Sciatic nerve (tissue), 2 donors: ENCODE measurements at regions not wholly inside any gene's neighbourhood (a gene's known extent, or its start where the extent isn't known, plus 50 kb on each side); places are given as distances from the start of the nearest gene placed in this dataset.

ENCODE experiments used
- ATAC-seq: fragments of 200-7000 bp; cut with Tn5 transposase; one replicate; pipeline ENCODE4 v1.9.1; 2020; ENCODE audit warnings: mild to moderate bottlenecking, moderate library complexity
- DNase-seq: peaks from one replicate; pipeline ENCODE4 v3.0.0-alpha.2; 2020; ENCODE audit warnings: low spot score
- intact Hi-C: fragments of 100-400 bp; cut with DNase I; formaldehyde crosslinking; loops from one replicate; pipeline ENCODE4 v1.14.2; 2022
- donor health status: DM: no; HTN: no; CAD: no.
- donor health status: DM: no; HTN: no; CAD: no.

DNA sequence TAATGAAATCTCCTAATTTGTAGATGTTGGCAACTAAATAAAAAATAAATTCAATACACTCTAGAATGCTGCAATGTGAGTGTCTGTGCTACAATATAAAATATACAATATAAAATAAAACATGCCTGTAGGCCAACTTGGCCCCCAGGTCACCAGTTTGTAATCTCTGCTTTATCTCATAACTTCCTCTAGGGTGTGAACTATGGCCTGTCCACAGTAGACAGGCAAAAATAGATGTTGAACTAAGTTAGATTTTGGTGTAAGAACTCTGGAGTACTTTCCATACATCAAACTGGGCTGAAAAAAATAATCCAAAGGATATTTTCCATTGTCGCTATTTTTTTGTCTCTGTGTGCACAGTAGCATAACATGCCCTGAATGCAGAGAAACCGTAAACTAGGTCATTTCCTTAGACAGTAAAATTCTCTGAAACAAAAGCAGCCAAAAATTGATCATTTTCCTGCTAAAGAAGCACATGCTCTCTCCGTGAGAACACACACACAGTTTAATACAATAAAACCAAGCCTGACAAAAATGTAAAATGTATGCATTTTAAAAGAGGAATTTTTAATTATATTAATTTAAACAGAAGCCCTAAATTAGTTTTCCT lies 98.5 kb upstream of the ZFP64 start:
- DNase-seq: no peak
- intact Hi-C loops: no loop called here
- ATAC-seq: no peak

DNA sequence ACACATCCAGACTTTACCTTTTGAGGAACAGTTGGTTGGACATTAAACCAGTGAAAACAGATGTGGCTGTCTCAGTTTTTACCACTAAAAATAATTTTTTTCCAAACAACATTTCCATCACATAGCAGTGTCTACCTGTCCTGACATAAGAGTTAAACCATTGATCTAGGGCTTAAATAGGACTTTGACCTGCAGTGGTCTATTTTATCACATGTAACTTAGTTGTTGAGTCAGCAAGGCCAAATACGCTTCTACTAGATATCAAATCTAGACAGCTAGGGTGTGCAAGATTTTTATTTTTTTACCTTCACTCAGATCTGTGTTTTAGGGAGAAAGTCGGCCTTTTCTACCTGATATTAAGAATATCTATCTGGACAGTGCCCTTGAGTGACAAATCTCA lies 88.8 kb upstream of the ZFP64 start:
- ATAC-seq (no peak), DNase-seq (no peak)

DNA sequence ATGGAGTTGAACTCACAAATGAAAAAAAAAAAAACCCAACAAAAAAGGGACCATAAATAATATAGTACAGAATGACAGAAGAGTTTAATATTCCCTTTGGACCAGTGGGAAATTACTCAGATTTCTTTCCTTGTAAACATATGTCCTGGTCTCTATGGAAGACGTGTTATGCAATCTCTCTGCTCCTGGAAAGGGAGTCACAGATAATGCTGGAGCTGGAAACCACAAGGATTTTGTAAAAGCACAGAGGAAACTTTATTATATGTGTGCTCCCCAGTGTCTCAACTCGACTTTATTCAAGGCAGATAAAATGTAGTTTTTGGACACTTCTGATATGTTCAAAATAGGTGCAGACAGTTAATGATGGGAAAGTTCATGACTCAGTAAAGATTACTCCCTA lies 88.1 kb upstream of the ZFP64 start:
- intact Hi-C loops: no loop called here
- no peak for DNase-seq
- ATAC-seq: no peak

More for the DNA sequence above, 88.8 kb upstream of the ZFP64 start:
- intact Hi-C loops: no loop called here

DNA sequence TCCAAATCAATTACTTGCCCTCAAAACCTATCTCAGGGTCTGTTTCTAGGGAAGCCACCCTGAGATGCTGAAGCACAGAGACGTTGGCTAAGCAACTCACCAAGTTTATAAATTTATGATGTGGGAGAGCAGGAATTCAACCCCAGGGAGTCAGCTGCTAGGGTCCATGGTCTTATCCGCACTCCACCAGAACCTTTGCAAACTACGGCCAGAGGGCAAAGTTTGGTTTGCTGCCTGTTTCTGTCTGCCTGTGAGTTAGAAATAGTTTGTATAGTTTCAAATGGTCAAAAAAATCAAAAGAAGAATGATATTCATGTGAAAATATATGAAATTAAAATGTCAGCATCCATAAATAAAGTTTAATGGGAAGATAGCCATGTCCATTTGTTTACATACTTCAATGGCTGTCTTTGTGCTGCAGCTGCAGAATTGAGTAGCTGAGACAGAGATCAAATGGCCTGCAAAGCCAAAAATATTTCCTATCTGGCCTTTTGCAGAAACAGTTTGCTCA lies 83.7 kb upstream of the ZFP64 start:
- intact Hi-C loops: no loop called here
- ATAC-seq: no peak
- no peak for DNase-seq

DNA sequence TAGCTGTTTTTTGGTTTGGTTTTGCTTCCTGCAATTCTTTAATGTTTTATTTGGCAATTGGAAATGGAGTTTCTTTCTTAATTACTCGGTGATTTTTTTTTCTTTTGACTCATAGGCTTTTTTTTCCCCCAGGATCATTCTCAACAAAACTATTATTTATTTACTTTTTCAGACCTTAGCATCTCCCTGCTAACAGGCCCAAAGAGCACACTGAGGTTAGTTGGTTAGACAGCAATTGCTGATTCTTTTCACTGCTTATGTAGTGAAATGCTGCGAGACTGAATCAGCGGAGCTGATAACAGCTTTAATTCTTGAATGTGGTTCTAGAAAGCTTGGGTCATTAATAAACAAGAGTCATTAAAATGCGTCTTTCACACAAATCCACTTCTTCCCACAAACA lies 79.1 kb upstream of the ZFP64 start:
- no peak for ATAC-seq
- intact Hi-C loops: no loop called here
- DNase-seq: no peak

DNA sequence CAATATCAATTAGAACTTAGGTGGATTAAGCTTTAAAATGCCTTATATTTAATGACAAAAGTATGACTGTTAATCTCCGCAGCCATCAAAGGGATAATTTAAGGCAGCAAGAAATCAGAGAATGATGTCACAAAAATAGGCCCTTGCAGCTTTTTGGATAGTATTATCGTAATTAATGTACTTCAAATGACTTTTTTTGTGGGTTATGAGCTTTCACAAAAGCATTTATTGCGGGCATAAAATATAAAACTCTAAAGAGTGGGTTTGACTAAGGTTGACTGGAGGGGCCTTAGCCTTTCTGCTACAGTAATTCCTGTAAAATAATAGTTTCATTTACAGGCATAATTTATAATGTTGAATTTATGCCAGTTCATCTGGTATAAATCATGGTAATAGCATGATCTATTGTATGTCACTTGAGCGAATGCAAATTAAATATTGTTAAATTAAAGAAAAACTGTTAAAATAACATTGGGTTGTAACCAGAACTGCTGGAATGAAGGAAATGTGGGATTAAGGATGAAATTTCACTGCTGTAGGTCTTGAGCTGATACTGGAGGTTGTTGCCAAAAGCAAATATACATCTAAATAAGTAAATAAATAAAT lies 78.5 kb upstream of the ZFP64 start:
- DNase-seq: no peak
- no peak for ATAC-seq
- intact Hi-C loops: no loop called here

- peak; percentile 83 for ATAC-seq
- intact Hi-C loops: no loop called here
These were observed 77.7 kb upstream of the ZFP64 start for GRCh38 chr20:52269321-52269720.

DNA sequence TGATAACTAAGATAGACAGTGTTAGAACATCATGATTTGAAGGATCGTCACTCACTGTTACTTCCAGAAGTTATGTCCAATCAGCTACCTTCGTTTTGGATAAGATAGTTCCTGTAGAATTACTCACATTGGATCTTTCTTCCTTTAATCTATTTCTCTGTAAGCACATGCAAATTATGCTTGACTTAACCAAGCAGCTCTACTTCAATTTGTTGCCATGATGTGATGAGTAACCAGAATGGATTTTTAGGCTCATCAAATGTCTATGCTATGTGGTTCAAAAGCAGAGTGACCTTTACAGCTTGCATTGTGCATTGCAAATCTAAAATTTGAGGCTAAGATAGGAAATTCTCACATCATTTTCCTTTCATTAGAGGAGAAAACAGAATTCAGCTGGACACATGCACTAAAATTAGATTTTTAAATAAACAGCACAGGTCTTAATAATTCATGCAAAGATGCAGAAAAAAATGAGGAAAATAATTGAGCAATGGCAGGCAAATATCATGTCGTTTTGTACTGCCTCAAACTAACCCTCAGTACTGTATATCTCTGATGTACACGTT lies 76.7 kb upstream of the ZFP64 start:
- no peak for ATAC-seq
- intact Hi-C loops: no loop called here
- no peak for DNase-seq

More at GRCh38 chr20:52269321-52269720, 77.7 kb upstream of the ZFP64 start:
- DNase-seq: no peak

- intact Hi-C loops: no loop called here
These were observed 75.8 kb upstream of the ZFP64 start for GRCh38 chr20:52267418-52267817.

GRCh38 chr20:52263757-52264156 lies 72.2 kb upstream of the ZFP64 start:
- DNase-seq (no peak), ATAC-seq (no peak)
- intact Hi-C loops: no loop called here

More at GRCh38 chr20:52267418-52267817, 75.8 kb upstream of the ZFP64 start:
- DNase-seq (no peak), ATAC-seq (no peak)

GRCh38 chr20:52261792-52262191 lies 70.2 kb upstream of the ZFP64 start:
- intact Hi-C loops: no loop called here
- no peak for DNase-seq
- no peak for ATAC-seq

DNA sequence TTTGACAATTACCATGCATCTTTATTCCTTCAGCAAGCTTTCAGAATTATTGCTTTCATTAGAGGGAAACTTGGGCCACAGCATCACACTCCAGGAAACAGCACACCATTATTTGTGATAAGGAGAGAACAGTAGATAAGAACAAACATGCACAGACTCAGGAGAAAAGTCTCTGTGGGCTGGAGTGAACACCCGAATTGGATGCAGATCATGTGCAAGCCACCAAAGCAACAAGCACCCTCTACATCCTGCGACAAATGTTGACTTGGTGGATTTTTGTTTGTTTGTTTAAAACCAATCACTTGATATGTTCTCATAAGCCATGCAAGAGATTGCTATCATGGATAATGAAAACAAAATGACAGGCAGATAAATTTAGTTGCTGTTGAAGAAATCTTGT lies 67.7 kb upstream of the ZFP64 start:
- no peak for ATAC-seq
- intact Hi-C loops: no loop called here
- DNase-seq: no peak

DNA sequence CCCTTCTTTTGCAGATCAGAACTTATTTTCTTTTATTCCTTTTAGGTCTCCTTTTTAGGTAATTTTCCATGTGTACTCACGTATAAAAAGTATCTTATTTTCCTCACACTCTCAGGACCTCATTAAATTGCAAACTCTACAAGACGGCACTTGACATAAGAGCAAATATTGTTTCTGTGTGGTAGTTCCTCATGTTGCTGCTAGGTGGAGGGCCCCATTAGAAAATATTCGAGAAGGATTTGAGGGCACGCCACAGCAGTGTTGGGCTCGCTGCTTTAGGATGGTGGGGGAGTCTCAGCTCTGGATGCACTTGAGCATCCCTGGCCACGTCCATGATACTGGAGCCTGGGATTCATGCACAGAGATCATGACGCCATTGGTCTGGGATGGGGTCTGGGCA lies 64.9 kb upstream of the ZFP64 start:
- no peak for DNase-seq
- intact Hi-C loops: no loop called here
- no peak for ATAC-seq

DNA sequence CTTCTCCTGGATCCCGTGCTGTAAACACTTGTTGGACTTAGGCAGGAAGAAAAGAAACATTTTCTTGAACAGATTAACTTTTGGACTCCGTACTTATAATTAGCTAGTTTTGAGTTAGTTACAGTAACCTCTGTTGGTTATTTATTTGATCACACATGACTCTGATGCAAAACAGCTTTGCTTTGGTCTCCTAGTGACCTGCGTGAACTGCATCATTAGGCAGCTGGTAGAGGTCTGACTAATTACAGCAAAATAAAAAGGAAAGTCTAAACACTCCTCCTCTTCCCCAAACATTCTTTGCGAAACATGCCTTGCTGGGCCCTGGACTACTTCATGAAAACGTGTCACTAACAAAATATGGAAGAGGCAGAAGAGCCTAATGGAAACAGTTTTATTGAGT lies 61.1 kb upstream of the ZFP64 start:
- DNase-seq (no peak), ATAC-seq (no peak)
- intact Hi-C loops: no loop called here

DNA sequence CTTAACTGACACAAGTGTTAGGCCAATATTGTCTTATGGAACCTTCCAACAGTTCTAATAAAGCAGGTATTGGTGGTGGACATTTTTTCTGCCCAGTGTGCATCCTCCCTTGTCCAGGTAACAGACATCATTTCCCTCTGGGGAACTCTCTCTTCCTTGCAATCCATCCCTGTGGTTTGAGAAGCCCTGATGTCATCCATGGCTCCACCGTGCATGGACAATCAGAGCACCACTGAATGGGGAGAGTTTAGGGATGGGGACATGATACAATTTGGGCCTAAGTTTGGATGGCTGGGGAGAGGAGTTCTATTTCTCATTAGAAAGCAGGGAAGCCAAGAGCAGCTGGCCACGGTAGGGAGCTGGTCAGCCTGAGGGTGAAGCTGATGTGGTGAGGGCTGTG lies 60.2 kb upstream of the ZFP64 start:
- intact Hi-C loops: no loop called here
- DNase-seq: no peak
- ATAC-seq: no peak

- intact Hi-C loops: no loop called here
- DNase-seq (no peak), ATAC-seq (no peak)
These were observed 59.6 kb upstream of the ZFP64 start for GRCh38 chr20:52251136-52251700.

GRCh38 chr20:52247548-52247947 lies 56.0 kb upstream of the ZFP64 start:
- ATAC-seq: no peak
- no peak for DNase-seq
- intact Hi-C loops: no loop called here

DNA sequence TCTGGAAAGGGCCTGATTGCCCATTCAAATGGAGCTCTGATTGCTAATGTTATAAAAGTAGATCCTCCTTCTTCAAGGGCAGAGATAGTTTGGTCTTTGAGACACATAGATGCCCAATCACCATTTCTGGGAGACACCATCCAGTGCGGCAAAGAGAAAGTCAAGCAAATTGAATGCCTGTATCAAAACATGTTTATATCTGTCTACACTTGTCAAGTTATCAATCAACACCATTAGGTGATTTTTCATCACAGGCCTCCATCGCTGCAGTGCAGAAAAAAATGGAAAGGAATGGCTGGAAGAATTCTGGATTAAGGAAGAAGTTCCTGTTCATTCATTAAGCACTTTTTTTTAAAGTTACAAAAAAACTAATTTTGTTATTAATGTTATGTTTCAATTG lies 54.8 kb upstream of the ZFP64 start:
- intact Hi-C loops: no loop called here
- DNase-seq: no peak
- ATAC-seq: no peak

DNA sequence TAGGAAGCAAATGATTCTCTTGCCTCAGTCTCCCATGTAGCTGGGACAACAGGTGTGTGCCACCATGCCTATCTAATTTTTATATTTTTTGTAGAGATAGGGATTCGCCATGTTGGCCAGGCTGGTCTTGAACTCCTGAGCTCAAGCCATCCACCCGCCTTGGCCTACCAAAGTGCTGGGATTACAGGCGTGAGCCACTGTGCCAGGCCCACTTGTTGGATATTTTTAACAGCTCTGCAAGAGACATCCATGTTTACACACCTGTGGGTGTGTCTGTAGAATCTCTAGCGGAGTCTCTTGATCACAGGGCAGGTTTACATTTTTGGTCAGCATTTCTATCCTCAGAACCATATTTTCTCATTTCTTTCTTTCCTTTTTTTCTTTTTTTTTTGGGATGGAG lies 53.1 kb upstream of the ZFP64 start:
- intact Hi-C loops: no loop called here
- DNase-seq (no peak), ATAC-seq (no peak)
